Activated CD8-positive, alpha-beta memory T cell treated with anti-CD3 and anti-CD28 coated beads, Interleukin-2, amount 50 U/mL, for 48 hours (primary cell): ENCODE measurements at regions not wholly inside any gene's neighbourhood (a gene's known extent, or its start where the extent isn't known, plus 50 kb on each side); places are given as distances from the start of the nearest gene placed in this dataset.
"Not testable (repeated sequence)": the region's sequence is repeated elsewhere in the genome, so short reads cannot be mapped to it uniquely, and the experiment has no call there.

ENCODE experiments used
- DNase-seq: peaks from one replicate; pipeline ENCODE4 v3.0.0-alpha.2; 2020

GRCh38 chr18:23311351-23312121 lies 141.6 kb upstream of the RIOK3 start:
- no peak for DNase-seq

GRCh38 chr18:23313379-23313778 lies 139.7 kb upstream of the RIOK3 start:
- DNase-seq = peak; percentile 7

- DNase-seq = peak; percentile 26
These were observed 138.4 kb upstream of the RIOK3 start for GRCh38 chr18:23314672-23315071.

GRCh38 chr18:23316316-23316715 lies 136.8 kb upstream of the RIOK3 start:
- DNase-seq = no peak

GRCh38 chr18:23316988-23317387 lies 136.1 kb upstream of the RIOK3 start:
- DNase-seq = no peak

GRCh38 chr18:23317975-23318675 lies 135.0 kb upstream of the RIOK3 start:
- DNase-seq = no peak

- DNase-seq = no peak
These were observed 132.3 kb upstream of the RIOK3 start for GRCh38 chr18:23320709-23321236.

- DNase-seq = no peak
These were observed 131.1 kb upstream of the RIOK3 start for GRCh38 chr18:23321996-23322395.

GRCh38 chr18:23324056-23324811 lies 128.9 kb upstream of the RIOK3 start:
- DNase-seq = no peak

- DNase-seq = no peak
These were observed 128.2 kb upstream of the RIOK3 start for GRCh38 chr18:23324861-23325260.

- DNase-seq = not testable (repeated sequence)
These were observed 123.4 kb upstream of the RIOK3 start for GRCh38 chr18:23329671-23330070.

GRCh38 chr18:23330423-23330822 lies 122.7 kb upstream of the RIOK3 start:
- DNase-seq = no peak

- no peak for DNase-seq
These were observed 121.8 kb upstream of the RIOK3 start for GRCh38 chr18:23331091-23331920.

- no peak for DNase-seq
These were observed 120.7 kb upstream of the RIOK3 start for GRCh38 chr18:23332356-23332755.

GRCh38 chr18:23333827-23334226 lies 119.3 kb upstream of the RIOK3 start:
- DNase-seq = no peak

GRCh38 chr18:23334569-23334968 lies 118.5 kb upstream of the RIOK3 start:
- no peak for DNase-seq

GRCh38 chr18:23336101-23336500 lies 117.0 kb upstream of the RIOK3 start:
- DNase-seq = no peak

- no peak for DNase-seq
These were observed 115.3 kb upstream of the RIOK3 start for GRCh38 chr18:23337599-23338444.

- no peak for DNase-seq
These were observed 112.4 kb upstream of the RIOK3 start for GRCh38 chr18:23340661-23341060.

- DNase-seq = no peak
These were observed 111.7 kb upstream of the RIOK3 start for GRCh38 chr18:23341383-23341782.

- no peak for DNase-seq
These were observed 111.1 kb upstream of the RIOK3 start for GRCh38 chr18:23341983-23342382.

- DNase-seq = no peak
These were observed 110.6 kb upstream of the RIOK3 start for GRCh38 chr18:23342506-23342905.
